Right lobe of liver (tissue), 6 donors: ENCODE measurements at regions not wholly inside any gene's neighbourhood (a gene's known extent, or its start where the extent isn't known, plus 50 kb on each side); places are given as distances from the start of the nearest gene placed in this dataset.
A peak's percentile ranks its signal among the peaks of the same experiment; 100 is the strongest.
"Not testable (repeated sequence)": the region's sequence is repeated elsewhere in the genome, so short reads cannot be mapped to it uniquely, and the experiment has no call there.

Experiments used
- ATAC-seq, 4 donors: fragments of 200-7000 bp; cut with Tn5 transposase; one replicate each; pipeline ENCODE4 v1.9.1; 2020; ENCODE audit warnings: mild to moderate bottlenecking in 4 of 4, moderate library complexity in 4 of 4
- DNase-seq, 3 donors: peaks; one replicate each; pipeline ENCODE4 v3.0.0-alpha.2; 2020
- H3K27ac ChIP-seq, 3 donors: fragments of 200-600 bp; one replicate each; pipeline ENCODE4 v1.8.0; 2022
- H3K27me3 ChIP-seq, 2 donors: fragments of 200-600 bp; one replicate each; pipeline ENCODE4 v1.8.0; 2022
- H3K36me3 ChIP-seq, 4 donors: fragments of 200-600 bp; sonication (generic) in 1 of 4; one replicate each; pipeline versions ENCODE4 v1.5.1 to v1.8.0; 2017 to 2022; ENCODE audit warnings: control low read depth in 1 of 4
- H3K4me1 ChIP-seq, 4 donors: fragments of 200-600 bp; sonication (generic) in 1 of 4; one replicate each; pipeline versions ENCODE4 v1.5.1 to v1.8.0; 2017 to 2022; ENCODE audit warnings: control low read depth in 1 of 4
- H3K4me3 ChIP-seq, 3 donors: fragments of 200-600 bp; one replicate each; pipeline ENCODE4 v1.8.0; 2022
- H3K9me3 ChIP-seq, 4 donors: fragments of 200-600 bp; sonication (generic) in 1 of 4; one replicate each; pipeline versions ENCODE4 v1.5.1 to v1.8.0; 2017 to 2022; ENCODE audit warnings: control low read depth in 1 of 4
- POLR2A ChIP-seq: fragments of 450-650 bp; IDR thresholded peaks from one replicate; pipeline ENCODE4 v1.6.1; 2017; ENCODE audit warnings: antibody characterized with exemption, mild to moderate bottlenecking
- WGBS: methylation state at CpG from one replicate; pipeline ENCODE4 v1.1.6; 2018; ENCODE audit warnings: low coverage, low lambda C conversion rate; ENCODE audit not compliant: insufficient coverage; ENCODE audit errors: missing lambda C conversion rate; 5-methylcytosine and 5-hydroxymethylcytosine counted together
- intact Hi-C, 2 donors: fragments of 100-400 bp; cut with DNase I; formaldehyde crosslinking; loops; one replicate each; pipeline versions ENCODE4 v1.11.2 to v1.14.1; 2022
- TF ChIP-seq, protein P1 (sequence below), 4 donors: fragments of 200-600 bp in 3 of 4; fragments of 450-650 bp in 1 of 4; IDR thresholded peaks; one replicate each; pipeline versions ENCODE4 v1.5.1 to v1.8.0; 2016 to 2022; ENCODE audit warnings: antibody characterized with exemption in 4 of 4, mild to moderate bottlenecking in 2 of 4
- donor health status: DM: no; HTN: yes; CAD: no.
- donor health status: DM: no; HTN: no; CAD: no.
- donor health status: DM: no; HTN: no; CAD: no.
- donor health status: DM: no; HTN: yes; CAD: no.
- donor health status: DM: no; HTN: yes; CAD: no.

DNA sequence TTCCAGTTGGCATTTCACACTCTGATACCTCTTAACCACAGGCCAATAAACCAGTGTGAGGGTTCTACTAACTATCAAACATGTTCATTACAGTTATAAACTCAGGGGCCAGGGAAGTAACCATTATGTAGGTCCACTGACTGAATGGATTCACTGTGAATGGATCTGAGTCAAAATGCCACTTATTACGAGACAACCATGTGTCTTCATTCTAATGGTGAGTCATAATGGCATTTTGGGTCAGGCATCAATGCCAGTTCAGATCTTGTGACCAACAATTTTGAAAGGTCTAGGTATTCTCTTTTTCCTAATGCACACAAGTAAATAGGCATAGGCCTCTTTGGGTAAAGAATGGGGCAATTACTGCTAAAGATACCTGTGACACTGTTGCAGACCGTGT, 112.2 kb upstream of the HEY2 start:
- TF ChIP-seq, protein P1, sequence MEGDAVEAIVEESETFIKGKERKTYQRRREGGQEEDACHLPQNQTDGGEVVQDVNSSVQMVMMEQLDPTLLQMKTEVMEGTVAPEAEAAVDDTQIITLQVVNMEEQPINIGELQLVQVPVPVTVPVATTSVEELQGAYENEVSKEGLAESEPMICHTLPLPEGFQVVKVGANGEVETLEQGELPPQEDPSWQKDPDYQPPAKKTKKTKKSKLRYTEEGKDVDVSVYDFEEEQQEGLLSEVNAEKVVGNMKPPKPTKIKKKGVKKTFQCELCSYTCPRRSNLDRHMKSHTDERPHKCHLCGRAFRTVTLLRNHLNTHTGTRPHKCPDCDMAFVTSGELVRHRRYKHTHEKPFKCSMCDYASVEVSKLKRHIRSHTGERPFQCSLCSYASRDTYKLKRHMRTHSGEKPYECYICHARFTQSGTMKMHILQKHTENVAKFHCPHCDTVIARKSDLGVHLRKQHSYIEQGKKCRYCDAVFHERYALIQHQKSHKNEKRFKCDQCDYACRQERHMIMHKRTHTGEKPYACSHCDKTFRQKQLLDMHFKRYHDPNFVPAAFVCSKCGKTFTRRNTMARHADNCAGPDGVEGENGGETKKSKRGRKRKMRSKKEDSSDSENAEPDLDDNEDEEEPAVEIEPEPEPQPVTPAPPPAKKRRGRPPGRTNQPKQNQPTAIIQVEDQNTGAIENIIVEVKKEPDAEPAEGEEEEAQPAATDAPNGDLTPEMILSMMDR (IDR thresholded peaks at IDR 0.05) = no peak
- no peak for TF ChIP-seq POLR2A

DNA sequence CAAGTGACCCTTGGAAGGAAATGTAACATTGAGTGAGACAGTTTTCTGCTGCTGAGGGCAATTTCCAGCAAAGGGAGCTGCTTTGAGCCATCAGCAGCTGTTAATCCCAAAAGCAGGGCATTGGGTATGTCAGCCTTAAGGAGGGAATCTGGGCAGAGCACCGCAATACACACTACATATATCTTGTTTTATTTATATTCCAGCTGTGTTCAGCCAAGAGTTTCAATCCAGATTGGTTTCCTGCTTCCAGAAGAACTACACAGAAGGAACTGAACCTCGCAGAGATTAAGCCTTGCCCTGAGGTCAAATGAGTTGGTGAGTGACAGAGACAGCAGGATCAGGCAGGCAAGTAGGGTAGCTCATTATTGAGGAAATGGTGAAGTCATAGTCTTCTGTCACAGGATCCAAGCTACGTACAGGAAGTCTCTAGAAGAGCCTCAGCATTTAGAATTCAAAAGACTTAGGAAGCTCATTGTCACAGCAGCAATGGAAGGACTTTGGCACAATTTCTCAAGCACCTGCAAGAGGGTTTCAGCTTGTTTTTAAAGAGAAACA, 109.9 kb upstream of the HEY2 start:
- H3K4me1 ChIP-seq = no peaks in the 10 kb centered on the region

More for the DNA sequence above, 112.2 kb upstream of the HEY2 start:
- intact Hi-C loops = no loop called here
- H3K27me3 ChIP-seq = no peaks in the 10 kb centered on the region
- H3K4me1 ChIP-seq = no peaks in the 10 kb centered on the region
- no peak overlapping the region for H3K27ac ChIP-seq
- no peak overlapping the region for H3K4me3 ChIP-seq
- ATAC-seq (no peak), DNase-seq (no peak)
- WGBS = 63% methylated on average over 2 of the region's 2 CpGs
- H3K9me3 ChIP-seq = no peaks in the 10 kb centered on the region
- H3K36me3 ChIP-seq = no peaks in the 10 kb centered on the region

DNA sequence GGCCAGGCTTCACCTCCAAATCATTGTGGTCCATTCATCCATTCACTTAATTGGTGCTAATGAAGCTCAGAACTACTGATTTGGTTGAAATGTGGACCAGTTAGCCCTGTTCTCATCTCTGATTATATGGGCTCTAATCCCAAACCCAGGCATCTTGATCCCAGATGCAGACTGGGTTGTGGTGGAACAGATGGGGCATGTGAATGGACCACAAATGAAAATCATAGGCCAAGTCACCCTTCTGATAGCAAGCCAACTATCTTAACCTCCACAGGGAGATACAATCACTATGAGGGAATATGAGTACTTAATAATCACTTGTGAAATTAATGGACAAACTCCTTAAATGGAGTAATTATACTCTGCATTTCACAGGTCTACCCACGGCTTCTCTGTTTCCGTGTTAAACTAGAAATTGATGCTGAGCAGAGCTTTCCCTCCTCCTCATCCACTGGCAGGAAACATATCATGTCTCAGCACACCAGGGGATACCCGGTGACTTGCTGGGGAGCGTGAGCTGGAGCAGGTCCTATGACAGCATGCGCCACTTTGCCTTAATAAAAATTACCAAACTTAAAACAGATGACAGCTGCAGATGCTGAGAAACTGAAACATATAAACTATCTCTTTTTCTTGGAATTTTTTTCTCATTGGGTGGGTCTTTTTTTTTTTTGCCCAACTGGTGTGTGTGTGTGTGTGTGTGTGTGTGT, 108.8 kb upstream of the HEY2 start:
- ATAC-seq = no peak
- intact Hi-C loops = no loop called here
- TF ChIP-seq POLR2A = no peak
- TF ChIP-seq, protein P1 (IDR thresholded peaks at IDR 0.05) = no peak
- Histone ChIP-seq H3K9me3 (no peaks in the 10 kb centered on the region), H3K4me1 (no peaks in the 10 kb centered on the region), H3K36me3 (no peaks in the 10 kb centered on the region), H3K27ac (no peak overlapping the region), H3K4me3 (no peak overlapping the region), H3K27me3 (no peaks in the 10 kb centered on the region)
- WGBS = 100% methylated on average over 3 of the region's 5 CpGs
- DNase-seq = no peak

More for the DNA sequence above, 109.9 kb upstream of the HEY2 start:
- no peak overlapping the region for H3K27ac ChIP-seq
- WGBS = 67% methylated on average over 2 of the region's 3 CpGs
- ATAC-seq = peak; percentile 53 to 73 (median 63)
- no peaks in the 10 kb centered on the region for H3K27me3 ChIP-seq
- no peaks in the 10 kb centered on the region for H3K9me3 ChIP-seq
- no peak overlapping the region for H3K4me3 ChIP-seq
- intact Hi-C loops = no loop called here
- TF ChIP-seq, protein P1 (IDR thresholded peaks at IDR 0.05) = no peak
- no peak for TF ChIP-seq POLR2A
- no peak for DNase-seq
- no peaks in the 10 kb centered on the region for H3K36me3 ChIP-seq

DNA sequence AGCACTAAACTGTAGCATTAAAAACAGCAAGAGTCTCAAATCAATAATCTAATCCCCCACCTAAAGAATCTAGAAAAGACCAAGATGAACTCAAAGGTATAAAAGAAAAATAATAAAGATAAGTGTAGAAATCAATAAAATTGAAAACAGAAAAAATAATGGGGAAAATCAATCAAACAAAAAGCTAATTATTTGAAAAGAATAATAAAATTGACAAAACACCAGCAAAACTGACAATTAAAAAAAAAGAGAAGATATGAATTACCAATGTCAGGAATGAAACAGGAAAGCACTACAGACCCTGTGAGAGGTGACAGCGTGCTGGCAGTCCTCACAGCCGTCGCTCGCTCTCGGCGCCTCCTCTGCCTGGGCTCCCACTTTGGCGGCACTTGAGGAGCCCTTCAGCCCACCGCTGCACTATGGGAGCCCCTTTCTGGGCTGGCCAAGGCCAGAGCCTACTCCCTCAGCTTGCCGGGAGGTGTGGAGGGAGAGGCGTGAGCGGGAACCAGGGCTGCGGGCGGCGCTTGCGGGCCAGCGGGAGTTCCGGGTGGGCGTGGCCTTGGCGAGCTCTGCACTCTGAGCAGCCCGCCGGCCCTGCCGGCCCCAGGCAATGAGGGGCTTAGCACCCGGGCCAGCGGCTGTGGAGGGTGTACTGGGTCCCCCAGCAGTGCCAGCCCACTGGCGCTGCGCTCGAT, 105.3 kb upstream of the HEY2 start:
- H3K4me1 ChIP-seq, H3K36me3 ChIP-seq, H3K9me3 ChIP-seq, H3K27ac ChIP-seq, H3K27me3 ChIP-seq, ATAC-seq, H3K4me3 ChIP-seq, DNase-seq, intact Hi-C loops: not testable (repeated sequence)
- WGBS = 98% methylated on average over 6 of the region's 27 CpGs

DNA sequence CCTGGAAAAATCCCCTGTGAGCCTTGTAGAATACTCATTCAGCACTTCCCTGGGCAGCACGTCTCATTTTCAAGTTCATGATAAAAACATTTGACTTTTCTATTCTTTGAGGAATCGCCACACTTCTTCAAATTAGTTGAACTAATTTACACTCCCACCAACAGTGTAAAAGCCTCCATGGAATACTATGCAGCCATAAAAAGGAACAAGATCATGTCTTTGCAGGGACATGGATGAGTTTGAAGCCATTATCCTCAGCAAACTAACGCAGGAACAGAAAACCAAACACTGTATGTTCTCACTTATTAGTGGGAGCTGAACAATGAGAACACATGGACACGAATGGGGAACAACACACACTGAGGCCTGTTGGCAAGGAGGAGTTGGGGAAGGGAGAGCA, 102.0 kb upstream of the HEY2 start:
- ATAC-seq (no peak), DNase-seq (no peak)
- Histone ChIP-seq H3K9me3 (no peaks in the 10 kb centered on the region), H3K36me3 (no peaks in the 10 kb centered on the region), H3K4me3 (no peak overlapping the region), H3K4me1 (no peaks in the 10 kb centered on the region), H3K27ac (no peak overlapping the region), H3K27me3 (no peaks in the 10 kb centered on the region)
- TF ChIP-seq POLR2A = no peak
- TF ChIP-seq, protein P1 (IDR thresholded peaks at IDR 0.05) = no peak
- intact Hi-C loops = no loop called here
- WGBS = 79% methylated on average over 4 of the region's 4 CpGs

DNA sequence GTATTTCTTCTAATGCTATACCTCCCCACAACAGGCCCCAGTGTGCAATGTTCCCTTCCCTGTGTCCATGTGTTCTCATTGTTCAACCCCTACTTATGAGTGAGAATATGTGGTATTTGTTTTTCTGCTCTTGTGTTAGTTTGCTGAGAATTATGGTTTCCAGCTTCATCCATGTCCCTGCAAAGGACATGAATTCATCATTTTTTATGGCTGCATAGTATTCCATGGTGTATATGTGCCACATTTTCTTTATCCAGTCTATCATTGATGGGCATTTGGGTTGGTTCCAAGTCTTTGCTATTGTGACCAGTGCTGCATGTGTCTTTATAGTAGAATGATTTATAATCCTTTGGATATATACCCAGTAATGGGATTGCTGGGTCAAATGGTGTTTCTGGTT, 95.7 kb upstream of the HEY2 start:
- H3K9me3 ChIP-seq, intact Hi-C loops, ATAC-seq, H3K4me1 ChIP-seq, H3K27me3 ChIP-seq, DNase-seq, H3K27ac ChIP-seq, H3K36me3 ChIP-seq, H3K4me3 ChIP-seq: not testable (repeated sequence)
